PC-3 (cell line): ENCODE measurements at regions not wholly inside any gene's neighbourhood (a gene's known extent, or its start where the extent isn't known, plus 50 kb on each side); places are given as distances from the start of the nearest gene placed in this dataset.

Experiments
- ATAC-seq: fragments of 200-7000 bp; cut with Tn5 transposase; 2 replicates; pipeline ENCODE4 v1.9.1; 2020; ENCODE audit warnings: mild to moderate bottlenecking, moderate library complexity
- BruUV-seq: library from RNA; stranded (reverse); fragments of 400-500 nt; replicated peaks from 2 replicates; lab custom pipeline; 2021; lab: Mats Ljungman, UMichigan
- CTCF ChIA-PET: fragments of 300-600 bp; sonication (Branson Sonifier 250); formaldehyde crosslinking; loops from one replicate; lab custom pipeline; 2022; ENCODE audit warnings: antibody characterized with exemption; lab: Charles Lee
- POLR2A ChIA-PET: fragments of 300-600 bp; sonication (Branson Sonifier 250); formaldehyde crosslinking; loops from one replicate; lab custom pipeline; 2022; ENCODE audit warnings: antibody characterized with exemption; ENCODE audit not compliant: unreplicated experiment; lab: Charles Lee
- DNase-seq: peaks from one replicate; pipeline ENCODE4 v3.0.0-alpha.2; 2015
- H2AFZ ChIP-seq: fragments of 300-600 bp; sonication (generic); 2 replicates; pipeline ENCODE4 v1.6.0; 2016; ENCODE audit warnings: antibody characterized with exemption, low read length
- H3F3A ChIP-seq: fragments of 300-600 bp; sonication (generic); one replicate; pipeline ENCODE4 v1.6.0; 2017; ENCODE audit warnings: antibody characterized with exemption, low read length, control low read depth, mild to moderate bottlenecking; ENCODE audit not compliant: unreplicated experiment
- H3K27ac ChIP-seq: fragments of 300-600 bp; sonication (generic); 2 replicates; pipeline ENCODE4 v1.5.1; 2016; ENCODE audit warnings: mild to moderate bottlenecking, low read length
- H3K27me3 ChIP-seq: fragments of 300-600 bp; sonication (generic); 2 replicates; pipeline ENCODE4 v1.6.1; 2016; ENCODE audit warnings: low read length, mixed read lengths
- H3K36me3 ChIP-seq: fragments of 300-600 bp; sonication (generic); 2 replicates; pipeline ENCODE4 v1.6.1; 2016; ENCODE audit warnings: low read depth, mixed run types, low read length, mixed read lengths
- H3K4me1 ChIP-seq: fragments of 300-600 bp; sonication (generic); 2 replicates; pipeline ENCODE4 v1.5.1; 2016; ENCODE audit warnings: low read length; ENCODE audit not compliant: insufficient read depth
- H3K4me2 ChIP-seq: fragments of 300-600 bp; sonication (generic); 2 replicates; pipeline ENCODE4 v1.6.0; 2016; ENCODE audit warnings: low read length
- H3K4me3 ChIP-seq: fragments of 300-600 bp; sonication (generic); 2 replicates; pipeline ENCODE4 v1.5.1; 2016; ENCODE audit warnings: mild to moderate bottlenecking, low read length, mixed read lengths
- H3K79me2 ChIP-seq: fragments of 300-600 bp; sonication (generic); 2 replicates; pipeline ENCODE4 v1.6.1; 2017; ENCODE audit warnings: low read length, mixed read lengths
- H3K9ac ChIP-seq: fragments of 300-600 bp; sonication (generic); 2 replicates; pipeline ENCODE4 v1.6.0; 2016; ENCODE audit warnings: mild to moderate bottlenecking, low read length
- H3K9me2 ChIP-seq: fragments of 300-600 bp; sonication (generic); replicated peaks from 2 replicates; pipeline ENCODE4 v1.6.1; 2016; ENCODE audit warnings: mixed run types, low read length, mixed read lengths
- H3K9me3 ChIP-seq: fragments of 300-600 bp; sonication (generic); 2 replicates; pipeline ENCODE4 v1.6.1; 2016; ENCODE audit warnings: low read length, mixed read lengths
- H4K20me1 ChIP-seq: fragments of 300-600 bp; sonication (generic); 2 replicates; pipeline ENCODE4 v1.6.1; 2016; ENCODE audit warnings: low read length, mixed read lengths
- EZH2 ChIP-seq: fragments of 300-600 bp; sonication (generic); IDR thresholded peaks from one replicate; pipeline ENCODE4 v1.6.1; 2017; ENCODE audit warnings: antibody characterized with exemption, mild to moderate bottlenecking, low read length; ENCODE audit not compliant: unreplicated experiment
- EZH2phosphoT487 ChIP-seq: fragments of 300-600 bp; sonication (generic); IDR thresholded peaks from 2 replicates; pipeline ENCODE4 v1.6.1; 2018; ENCODE audit warnings: mild to moderate bottlenecking, antibody characterized with exemption, low read length, borderline replicate concordance
- intact Hi-C: fragments of 100-400 bp; cut with micrococcal nuclease; formaldehyde crosslinking; loops from 2 replicates; pipeline ENCODE4 v1.9.0; 2023
- TF ChIP-seq, protein P1 (sequence below): fragments of 300-600 bp; sonication (generic); conservative IDR thresholded peaks from 2 replicates; pipeline ENCODE4 v1.5.1; 2017; ENCODE audit warnings: antibody characterized with exemption, low read depth, mild to moderate bottlenecking, low read length

DNA sequence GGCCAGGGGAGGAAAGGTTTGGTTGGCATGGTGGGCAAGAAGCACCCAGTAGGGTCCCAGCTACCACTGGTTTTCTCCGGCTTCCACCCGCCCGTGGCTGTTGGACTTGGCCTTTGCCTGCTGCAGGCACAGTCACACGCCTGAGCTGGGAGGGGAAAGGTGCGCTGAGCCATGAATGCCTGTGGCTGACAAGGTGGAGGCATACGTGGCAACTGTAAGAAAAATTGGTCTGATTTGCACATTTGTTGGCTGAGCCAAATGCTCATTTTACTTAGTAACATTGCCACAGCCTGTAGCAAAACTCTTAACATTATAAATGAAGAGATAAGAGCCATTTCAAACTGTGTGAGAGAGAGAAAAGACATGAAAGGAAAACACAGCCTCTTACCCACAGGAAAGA lies 191.6 kb downstream of the PTPRC start:
- Histone ChIP-seq H3K9me2 (no peaks in the 10 kb centered on the region), H3K4me2 (no peak overlapping the region), H3K36me3 (no peaks in the 10 kb centered on the region), H3F3A (no peaks in the 10 kb centered on the region), H3K27me3 (no peaks in the 10 kb centered on the region), H3K4me3 (no peak overlapping the region), H2AFZ (no peak overlapping the region), H4K20me1 (no peaks in the 10 kb centered on the region), H3K9me3 (no peaks in the 10 kb centered on the region), H3K4me1 (no peaks in the 10 kb centered on the region; the same call in 1 of the 2 replicates), H3K79me2 (no peaks in the 10 kb centered on the region), H3K9ac (no peak overlapping the region), H3K27ac (no peak overlapping the region)
- BruUV-seq = no TSS peak
- DNase-seq = no peak
- no peak for ATAC-seq
- intact Hi-C loops = no loop called here
- POLR2A ChIA-PET = no interaction called here
- TF ChIP-seq EZH2 (no peak), EZH2phosphoT487 (no peak)
- TF ChIP-seq, protein P1, sequence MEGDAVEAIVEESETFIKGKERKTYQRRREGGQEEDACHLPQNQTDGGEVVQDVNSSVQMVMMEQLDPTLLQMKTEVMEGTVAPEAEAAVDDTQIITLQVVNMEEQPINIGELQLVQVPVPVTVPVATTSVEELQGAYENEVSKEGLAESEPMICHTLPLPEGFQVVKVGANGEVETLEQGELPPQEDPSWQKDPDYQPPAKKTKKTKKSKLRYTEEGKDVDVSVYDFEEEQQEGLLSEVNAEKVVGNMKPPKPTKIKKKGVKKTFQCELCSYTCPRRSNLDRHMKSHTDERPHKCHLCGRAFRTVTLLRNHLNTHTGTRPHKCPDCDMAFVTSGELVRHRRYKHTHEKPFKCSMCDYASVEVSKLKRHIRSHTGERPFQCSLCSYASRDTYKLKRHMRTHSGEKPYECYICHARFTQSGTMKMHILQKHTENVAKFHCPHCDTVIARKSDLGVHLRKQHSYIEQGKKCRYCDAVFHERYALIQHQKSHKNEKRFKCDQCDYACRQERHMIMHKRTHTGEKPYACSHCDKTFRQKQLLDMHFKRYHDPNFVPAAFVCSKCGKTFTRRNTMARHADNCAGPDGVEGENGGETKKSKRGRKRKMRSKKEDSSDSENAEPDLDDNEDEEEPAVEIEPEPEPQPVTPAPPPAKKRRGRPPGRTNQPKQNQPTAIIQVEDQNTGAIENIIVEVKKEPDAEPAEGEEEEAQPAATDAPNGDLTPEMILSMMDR = no peak
- CTCF ChIA-PET = no interaction called here

DNA sequence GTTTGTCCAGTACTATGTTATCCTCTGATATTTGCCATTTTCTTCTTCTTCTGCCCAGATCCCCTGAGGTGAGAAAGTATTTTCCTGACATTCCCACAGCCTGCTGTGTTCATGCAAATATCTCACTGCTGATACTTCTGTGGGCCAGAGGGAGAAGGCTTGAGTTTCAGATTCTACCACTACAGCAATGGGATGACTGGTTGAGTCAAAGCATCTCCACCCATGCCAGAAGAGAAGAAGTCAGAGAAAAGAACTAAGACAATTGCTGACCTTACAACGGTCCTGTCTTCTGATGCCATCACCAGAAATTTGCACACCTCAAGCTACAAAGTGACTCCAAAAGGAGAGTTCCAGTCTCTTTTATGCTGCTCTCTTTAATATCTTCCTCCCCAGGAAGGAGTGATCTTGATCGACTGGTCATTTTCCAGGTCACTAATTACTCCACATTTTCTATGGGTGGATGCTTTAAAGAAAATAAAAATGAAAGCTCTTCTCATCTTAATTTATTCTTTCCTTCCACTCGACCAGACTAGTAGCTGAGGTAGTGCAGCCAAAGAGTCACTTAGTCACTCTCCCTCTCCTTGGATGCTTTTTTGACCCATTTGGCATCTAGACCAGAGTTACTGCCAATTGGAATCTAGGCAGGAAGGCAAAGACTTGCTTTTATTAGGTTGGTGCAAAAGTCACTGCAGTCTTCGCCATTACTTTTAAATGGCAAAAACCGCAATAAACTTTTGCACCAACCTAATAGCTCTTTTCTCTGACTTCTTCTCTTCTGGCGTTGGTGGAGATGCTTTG lies 195.1 kb downstream of the PTPRC start:
- CTCF ChIA-PET = no interaction called here
- Histone ChIP-seq H3F3A (no peaks in the 10 kb centered on the region), H3K36me3 (no peaks in the 10 kb centered on the region), H3K4me1 (peaks cover 18% of the 10 kb centered on the region), H3K9ac (no peak overlapping the region), H4K20me1 (no peaks in the 10 kb centered on the region), H3K4me3 (no peak overlapping the region), H2AFZ (no peak overlapping the region), H3K9me3 (no peaks in the 10 kb centered on the region), H3K27me3 (no peaks in the 10 kb centered on the region), H3K4me2 (no peak overlapping the region), H3K27ac (no peak overlapping the region), H3K9me2 (no peaks in the 10 kb centered on the region), H3K79me2 (no peaks in the 10 kb centered on the region)
- intact Hi-C loops = no loop called here
- no peak for ATAC-seq
- no TSS peak for BruUV-seq
- no peak for DNase-seq
- POLR2A ChIA-PET = no interaction called here
- TF ChIP-seq EZH2 (no peak), EZH2phosphoT487 (no peak)
- TF ChIP-seq, protein P1 = no peak
